A549 (cell line): ENCODE measurements at regions not wholly inside any gene's neighbourhood (a gene's known extent, or its start where the extent isn't known, plus 50 kb on each side); places are given as distances from the start of the nearest gene placed in this dataset.

Experiments
- ATAC-seq, 2 experiments: fragments of 200-7000 bp in 1 of 2; fragments of >200 bp in 1 of 2; cut with Nextera tagmentation in 1 of 2; cut with Tn5 transposase in 1 of 2; 3 replicates each; pipeline versions ENCODE4 v1.8.0 to v1.9.1; 2018 to 2020; ENCODE audit warnings: mild to moderate bottlenecking in 1 of 2, moderate library complexity in 1 of 2
- CTCF ChIA-PET: fragments of 300-600 bp; sonication (Branson Sonifier 250); formaldehyde crosslinking; extraction: SDS; loops from one replicate; lab custom pipeline; 2021; ENCODE audit warnings: antibody characterized with exemption, inconsistent platforms; lab: Yijun Ruan, JAX
- POLR2A ChIA-PET: fragments of 350-600 bp; formaldehyde crosslinking; extraction: SDS; loops from one replicate; lab custom pipeline; 2021; ENCODE audit warnings: antibody characterized with exemption, inconsistent platforms; lab: Yijun Ruan, JAX
- DNase-seq, 2 experiments: peaks; one replicate each; pipeline versions ENCODE4 v3.0.0 to v3.0.0-alpha.2; 2011 to 2016; ENCODE audit warnings: low read depth in 1 of 2, low spot score in 1 of 2
- FAIRE-seq: peaks from 2 replicates; lab custom pipeline; 2011; peaks lifted over from hg19 to GRCh38; lab: Jason Lieb, UNC
- H3K27ac ChIP-seq, 2 experiments: fragments of >200 bp; sonication (Bioruptor Twin); formaldehyde crosslinking; 3 replicates each; pipeline ENCODE4 v1.5.1; 2016 to 2017
- H3K4me1 ChIP-seq: fragments of >200 bp; sonication (Bioruptor Twin); formaldehyde crosslinking; 3 replicates; pipeline ENCODE4 v1.6.1; 2016
- H3K4me2 ChIP-seq: fragments of >200 bp; sonication (Bioruptor Twin); formaldehyde crosslinking; 3 replicates; pipeline ENCODE4 v1.6.1; 2016
- H3K4me3 ChIP-seq: fragments of >200 bp; sonication (Bioruptor Twin); formaldehyde crosslinking; 3 replicates; pipeline ENCODE4 v1.5.1; 2016
- H3K9me3 ChIP-seq: fragments of >200 bp; sonication (Bioruptor Twin); formaldehyde crosslinking; 3 replicates; pipeline ENCODE4 v1.6.1; 2016
- CBX2 ChIP-seq: fragments of 200-600 bp; sonication (generic); IDR thresholded peaks from 2 replicates; pipeline ENCODE4 v1.6.1; 2016; ENCODE audit warnings: low read depth, mild to moderate bottlenecking, borderline replicate concordance
- CHD4 ChIP-seq: fragments of 200-600 bp; sonication (generic); IDR thresholded peaks from 2 replicates; pipeline ENCODE4 v1.6.1; 2016; ENCODE audit warnings: antibody characterized with exemption, mild to moderate bottlenecking, borderline replicate concordance
- EHMT2 ChIP-seq: fragments of 200-600 bp; sonication (generic); IDR thresholded peaks from 2 replicates; pipeline ENCODE4 v1.6.1; 2016; ENCODE audit warnings: antibody characterized with exemption, low read depth, mild to moderate bottlenecking, moderate library complexity
- ELK1 ChIP-seq: fragments of 150-350 bp; IDR thresholded peaks from 2 replicates; pipeline ENCODE4 v1.6.1; 2014; ENCODE audit warnings: low read depth, mild to moderate bottlenecking, low read length
- ESRRA ChIP-seq: fragments of 150-350 bp; IDR thresholded peaks from 2 replicates; pipeline ENCODE4 v1.6.1; 2014; ENCODE audit warnings: mild to moderate bottlenecking, low read length, borderline replicate concordance
- FOSB ChIP-seq: fragments of 250-450 bp; sonication (Bioruptor Pico); IDR thresholded peaks from 2 replicates; pipeline ENCODE4 v1.5.0; 2020; ENCODE audit warnings: mild to moderate bottlenecking, moderate library complexity
- HES2 ChIP-seq: fragments of >200 bp; sonication (Bioruptor Twin); formaldehyde crosslinking; IDR thresholded peaks from 2 replicates; pipeline ENCODE4 v1.6.1; 2016
- HEYL ChIP-seq: fragments of 250-450 bp; sonication (Bioruptor Pico); IDR thresholded peaks from 2 replicates; pipeline ENCODE4 v1.8.0; 2021; ENCODE audit warnings: mild to moderate bottlenecking, moderate library complexity
- HMGXB4 ChIP-seq: fragments of 250-450 bp; sonication (Bioruptor Pico); IDR thresholded peaks from 2 replicates; pipeline ENCODE4 v1.5.0; 2021; ENCODE audit warnings: mild to moderate bottlenecking, moderate library complexity, borderline replicate concordance
- HOXA7 ChIP-seq: fragments of 250-450 bp; sonication (Bioruptor Pico); IDR thresholded peaks from 2 replicates; pipeline ENCODE4 v1.5.0; 2020; ENCODE audit warnings: mild to moderate bottlenecking, moderate library complexity
- HOXB13 ChIP-seq: fragments of 250-450 bp; sonication (Bioruptor Pico); IDR thresholded peaks from 2 replicates; pipeline ENCODE4 v1.5.0; 2020; ENCODE audit warnings: low read depth, mild to moderate bottlenecking, moderate library complexity
- KDM1A ChIP-seq: fragments of 200-600 bp; sonication (generic); IDR thresholded peaks from 2 replicates; pipeline ENCODE4 v1.6.1; 2016; ENCODE audit warnings: low read depth, mild to moderate bottlenecking
- MAX ChIP-seq: IDR thresholded peaks from 2 replicates; pipeline ENCODE4 v1.6.1; 2012
- MAZ ChIP-seq: fragments of 150-350 bp; IDR thresholded peaks from 2 replicates; pipeline ENCODE4 v1.6.1; 2014; ENCODE audit warnings: antibody characterized with exemption, low read depth, low read length, borderline replicate concordance
- NPAS2 ChIP-seq: fragments of 250-450 bp; sonication (Bioruptor Pico); IDR thresholded peaks from 2 replicates; pipeline ENCODE4 v1.8.0; 2022; ENCODE audit warnings: mild to moderate bottlenecking, moderate library complexity, borderline replicate concordance
- NR3C1 ChIP-seq: fragments of >200 bp; sonication (Bioruptor Twin); formaldehyde crosslinking; IDR thresholded peaks from 3 replicates; pipeline ENCODE4 v1.6.1; 2017
- POLR2A ChIP-seq: IDR thresholded peaks from 2 replicates; pipeline ENCODE4 v1.6.1; 2012; ENCODE audit warnings: mild to moderate bottlenecking, low read length
- POLR2AphosphoS2 ChIP-seq: conservative IDR thresholded peaks from 2 replicates; pipeline ENCODE4 v1.6.1; 2012; ENCODE audit warnings: low read length, improper control_type of control experiment, inconsistent platforms
- RAD21 ChIP-seq, 2 experiments: fragments of >200 bp in 1 of 2; sonication (Bioruptor Twin) in 1 of 2; formaldehyde crosslinking in 1 of 2; IDR thresholded peaks in 1 of 2; conservative IDR thresholded peaks in 1 of 2; 2 replicates in 1 of 2; 3 replicates in 1 of 2; pipeline ENCODE4 v1.6.1; 2012 to 2018; ENCODE audit warnings: inconsistent platforms in 1 of 2
- RARB ChIP-seq: fragments of 250-450 bp; sonication (Bioruptor Pico); IDR thresholded peaks from 2 replicates; pipeline ENCODE4 v1.8.0; 2021; ENCODE audit warnings: mild to moderate bottlenecking, moderate library complexity
- RCOR1 ChIP-seq: fragments of 150-350 bp; IDR thresholded peaks from 2 replicates; pipeline ENCODE4 v1.6.1; 2014; ENCODE audit warnings: antibody characterized with exemption, low read length, low read depth
- REST ChIP-seq: fragments of 200-600 bp; sonication (generic); IDR thresholded peaks from 2 replicates; pipeline ENCODE4 v1.6.1; 2016; ENCODE audit warnings: antibody characterized with exemption, mild to moderate bottlenecking, moderate library complexity
- SMC3 ChIP-seq: fragments of >200 bp; sonication (Bioruptor Twin); formaldehyde crosslinking; IDR thresholded peaks from 3 replicates; pipeline ENCODE4 v1.6.1; 2018; ENCODE audit warnings: inconsistent platforms
- SREBF2 ChIP-seq: fragments of 450-650 bp; IDR thresholded peaks from 2 replicates; pipeline ENCODE4 v1.6.1; 2014; ENCODE audit warnings: mild to moderate bottlenecking, moderate library complexity
- TFCP2L1 ChIP-seq: fragments of 250-450 bp; sonication (Bioruptor Pico); IDR thresholded peaks from 2 replicates; pipeline ENCODE4 v1.5.0; 2021; ENCODE audit warnings: mild to moderate bottlenecking
- TP53 ChIP-seq: fragments of 250-450 bp; sonication (Bioruptor Pico); IDR thresholded peaks from 2 replicates; pipeline ENCODE4 v1.5.0; 2021; ENCODE audit warnings: mild to moderate bottlenecking, moderate library complexity
- WGBS: methylation state at CpG from one replicate; pipeline ENCODE4 v1.1.6; 2017; ENCODE audit errors: missing lambda C conversion rate; 5-methylcytosine and 5-hydroxymethylcytosine counted together

- WGBS = 66% methylated on average over 16 of the region's 26 CpGs
- TF ChIP-seq KDM1A (no peak), HOXB13 (CRISPR knock-in tag) (no peak), RAD21 (conservative IDR thresholded peaks at IDR 0.05 in 1 of 2, IDR thresholded peaks at IDR 0.05 in 1 of 2) (no peak), EHMT2 (no peak), MAX (no peak), TP53 (no peak), ELK1 (no peak), HES2 (no peak), HEYL (CRISPR knock-in tag) (no peak), NR3C1 (no peak), HMGXB4 (CRISPR knock-in tag) (no peak), CBX2 (no peak), SMC3 (no peak), HOXA7 (CRISPR knock-in tag) (no peak), CHD4 (no peak), SREBF2 (no peak), POLR2AphosphoS2 (no peak)
- TF ChIP-seq, all 56 proteins: peak for 0
- Histone ChIP-seq H3K4me1 (peaks cover 9% of the 10 kb centered on the region; the same call in 1 of the 3 replicates), H3K27ac (no peak overlapping the region), H3K9me3 (no peaks in the 10 kb centered on the region), H3K4me3 (no peak overlapping the region), H3K4me2 (no peak overlapping the region)
- no peak for DNase-seq
- no peak for FAIRE-seq
- ChIA-PET POLR2A (no interaction called here), CTCF (interaction anchor here (1.5 to 1.7 kb wide), 2 partner anchors 158 to 188 kb away, joined by 3 to 5 read pairs; no protein-coding TSS in a partner anchor)
- no peak for ATAC-seq
These were observed 188.4 kb upstream of the SULF2 start for GRCh38 chr20:47973519-47974233.

- H3K4me3 ChIP-seq = no peak overlapping the region
- ATAC-seq (no peak), DNase-seq (no peak), FAIRE-seq (no peak)
- POLR2A ChIA-PET = interaction anchor here (0.6 to 0.7 kb wide), 2 partner anchors 18 to 224 kb away, joined by 3 read pairs; no protein-coding TSS in a partner anchor
- H3K27ac ChIP-seq = peak overlapping the region in 1 of 2 experiments; percentile 66; a peak in 3 of 6 replicates
- 80% methylated on average over 17 of the region's 17 CpGs for WGBS
- no peak for TF ChIP-seq FOSB (CRISPR knock-in tag)
- TF ChIP-seq POLR2A = no peak
- no peak for TF ChIP-seq TFCP2L1 (CRISPR knock-in tag)
- no peak for TF ChIP-seq HOXB13 (CRISPR knock-in tag)
- no peak for TF ChIP-seq RCOR1
- no peak for TF ChIP-seq ESRRA
- TF ChIP-seq REST = no peak
- TF ChIP-seq RARB (CRISPR knock-in tag) = no peak
- no peak for TF ChIP-seq MAZ
- TF ChIP-seq NPAS2 (CRISPR knock-in tag) = no peak
- no peak for TF ChIP-seq KDM1A
- CTCF ChIA-PET = interaction anchor here (1.2 to 1.8 kb wide), 3 partner anchors 13 to 647 kb away, joined by 3 to 5 read pairs (median 5); no protein-coding TSS in a partner anchor
- no peaks in the 10 kb centered on the region for H3K9me3 ChIP-seq
- H3K4me2 ChIP-seq = peak overlapping the region; percentile 68; the same call in 2 of the 3 replicates
- H3K4me1 ChIP-seq = peaks cover 9% of the 10 kb centered on the region; the same call in 1 of the 3 replicates
These were observed 187.6 kb upstream of the SULF2 start for GRCh38 chr20:47972916-47973309.
